Skeletal muscle satellite cell (primary cell): ENCODE measurements at regions not wholly inside any gene's neighbourhood (a gene's known extent, or its start where the extent isn't known, plus 50 kb on each side); places are given as distances from the start of the nearest gene placed in this dataset.
"Not testable (repeated sequence)": the region's sequence is repeated elsewhere in the genome, so short reads cannot be mapped to it uniquely, and the experiment has no call there.

ENCODE experiments used
- H3K27me3 ChIP-seq: 2 replicates; pipeline ENCODE4 v1.7.0; 2013; ENCODE audit warnings: low read length; ENCODE audit not compliant: control insufficient read depth, insufficient read depth
- H3K36me3 ChIP-seq: 2 replicates; pipeline ENCODE4 v1.7.0; 2013; ENCODE audit warnings: mild to moderate bottlenecking, control low read depth, low read length; ENCODE audit not compliant: insufficient read depth
- H3K4me1 ChIP-seq: 2 replicates; pipeline ENCODE4 v1.7.0; 2013; ENCODE audit warnings: low read length; ENCODE audit not compliant: control insufficient read depth, insufficient read depth
- H3K4me2 ChIP-seq: 2 replicates; pipeline ENCODE4 v1.7.0; 2013; ENCODE audit warnings: mild to moderate bottlenecking, low read length
- H3K4me3 ChIP-seq: 2 replicates; pipeline ENCODE4 v1.7.0; 2013; ENCODE audit warnings: low read length
- H3K9ac ChIP-seq: 2 replicates; pipeline ENCODE4 v1.7.0; 2013; ENCODE audit warnings: mild to moderate bottlenecking, low read depth, low read length, moderate library complexity
- H3K9me3 ChIP-seq: replicated peaks from 2 replicates; pipeline ENCODE4 v1.7.0; 2013; ENCODE audit warnings: mild to moderate bottlenecking, control low read depth, low read length

DNA sequence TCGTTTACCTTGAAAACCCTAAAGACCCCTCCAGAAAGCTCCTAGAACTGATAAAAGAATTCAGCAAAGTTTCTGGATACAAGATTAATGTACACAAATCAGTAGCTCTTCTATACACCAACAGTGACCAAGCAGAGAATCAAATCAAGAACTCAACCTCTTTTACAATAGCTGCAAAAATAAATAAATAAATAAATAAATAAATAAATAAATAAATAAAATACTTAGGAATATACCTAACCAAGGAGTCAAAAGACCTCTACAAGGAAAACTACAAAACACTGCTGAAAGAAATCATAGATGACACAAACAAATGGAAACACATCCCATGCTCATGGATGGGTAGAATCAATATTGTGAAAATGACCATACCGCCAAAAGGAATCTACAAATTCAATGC is 186.8 kb upstream of the EOLA2 start:
- H3K4me1 ChIP-seq, H3K9ac ChIP-seq, H3K27me3 ChIP-seq, H3K36me3 ChIP-seq, H3K4me3 ChIP-seq, H3K4me2 ChIP-seq, H3K9me3 ChIP-seq: not testable (repeated sequence)

DNA sequence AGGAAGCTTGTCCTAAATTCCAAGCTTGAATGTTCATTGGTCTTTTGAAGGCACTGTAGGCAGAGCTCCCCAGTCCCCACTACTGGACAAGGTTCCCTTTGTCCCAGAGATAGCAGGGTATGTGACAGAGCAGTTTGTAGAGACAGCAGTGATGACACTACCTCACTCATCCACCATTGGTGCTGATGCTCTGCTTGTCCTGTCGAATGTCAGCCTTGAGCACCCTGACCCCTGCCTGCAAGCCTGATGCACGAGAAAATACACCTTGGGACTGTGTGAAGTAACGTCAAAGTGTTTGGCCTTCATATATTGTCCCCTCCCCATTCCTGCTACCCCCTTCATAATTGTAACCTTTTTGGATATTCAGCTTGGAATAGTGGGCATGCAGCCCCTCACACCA is 188.9 kb upstream of the EOLA2 start:
- Histone ChIP-seq H3K4me2 (no peak overlapping the region), H3K36me3 (no peaks in the 10 kb centered on the region), H3K9ac (no peak overlapping the region), H3K4me1 (no peaks in the 10 kb centered on the region), H3K27me3 (no peaks in the 10 kb centered on the region), H3K4me3 (no peak overlapping the region), H3K9me3 (no peaks in the 10 kb centered on the region)

DNA sequence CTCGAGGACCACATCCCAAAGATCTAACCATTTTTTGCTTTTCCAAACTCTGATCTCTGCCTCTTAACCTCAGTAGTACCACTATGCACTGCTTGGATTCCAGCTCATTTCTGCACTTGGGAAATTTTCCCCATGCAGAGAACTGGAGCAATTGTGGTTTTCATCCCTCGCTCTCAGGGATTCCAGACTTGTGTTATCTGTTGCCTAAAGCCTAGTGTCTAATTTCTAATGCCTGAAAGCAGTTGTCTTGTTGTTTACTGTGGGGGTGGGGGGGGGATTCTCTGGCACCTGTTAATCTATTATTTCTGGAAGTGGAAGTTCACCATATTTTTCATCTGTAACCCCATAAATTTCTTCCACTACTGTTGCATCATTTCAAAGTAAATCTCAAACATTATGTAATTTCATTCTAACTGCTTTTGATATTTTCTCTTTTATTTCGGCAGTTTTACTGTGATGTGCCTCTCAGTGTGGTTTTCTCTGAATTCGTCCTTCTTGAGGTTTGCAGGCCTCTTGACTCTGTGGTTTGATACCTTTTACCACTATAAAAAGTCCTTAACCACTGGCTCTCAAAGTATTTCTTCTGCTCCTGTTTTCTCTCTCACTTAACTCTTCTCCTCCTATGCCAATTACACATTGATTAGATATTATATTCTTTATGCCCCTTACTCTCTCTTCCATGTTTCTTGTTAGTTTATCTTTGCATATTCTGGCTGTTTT is 205.6 kb upstream of the EOLA2 start:
- Histone ChIP-seq H3K9ac (no peak overlapping the region), H3K36me3 (no peaks in the 10 kb centered on the region), H3K27me3 (no peaks in the 10 kb centered on the region), H3K4me2 (no peak overlapping the region), H3K4me1 (no peaks in the 10 kb centered on the region), H3K9me3 (no peaks in the 10 kb centered on the region), H3K4me3 (no peak overlapping the region)

DNA sequence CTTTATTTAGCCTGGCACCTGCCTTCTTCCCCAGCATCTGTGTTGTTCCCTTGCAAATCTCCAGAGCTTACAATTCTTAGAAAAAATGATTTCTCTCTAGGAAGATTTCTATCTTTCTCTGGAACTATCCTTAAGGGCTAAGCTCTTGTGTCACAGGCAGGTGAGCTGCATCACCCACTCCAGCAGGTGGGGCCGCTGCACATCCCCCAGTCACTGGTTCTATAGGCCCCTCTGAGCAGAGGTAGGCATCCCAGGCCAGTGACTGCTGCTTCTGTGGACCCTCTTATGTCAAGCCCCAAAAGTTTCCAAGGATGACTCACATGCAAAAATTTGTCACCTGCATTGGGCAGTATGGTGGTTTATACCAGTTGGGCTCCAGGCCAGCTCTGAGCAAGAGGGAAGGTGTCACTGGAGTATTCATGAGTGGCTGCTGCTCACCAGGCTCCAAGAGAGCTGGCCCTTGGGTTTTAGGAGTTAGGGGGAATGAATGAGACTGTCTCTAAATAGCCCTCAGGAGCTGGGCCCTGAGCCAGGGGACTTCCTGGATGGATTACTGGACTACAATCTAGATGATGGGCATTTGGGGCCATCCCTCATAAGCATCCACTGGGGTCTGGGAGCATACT is 208.1 kb upstream of the EOLA2 start:
- Histone ChIP-seq H3K9me3 (no peaks in the 10 kb centered on the region), H3K9ac (no peak overlapping the region), H3K4me1 (no peaks in the 10 kb centered on the region), H3K27me3 (no peaks in the 10 kb centered on the region), H3K4me2 (no peak overlapping the region), H3K36me3 (no peaks in the 10 kb centered on the region), H3K4me3 (no peak overlapping the region)

DNA sequence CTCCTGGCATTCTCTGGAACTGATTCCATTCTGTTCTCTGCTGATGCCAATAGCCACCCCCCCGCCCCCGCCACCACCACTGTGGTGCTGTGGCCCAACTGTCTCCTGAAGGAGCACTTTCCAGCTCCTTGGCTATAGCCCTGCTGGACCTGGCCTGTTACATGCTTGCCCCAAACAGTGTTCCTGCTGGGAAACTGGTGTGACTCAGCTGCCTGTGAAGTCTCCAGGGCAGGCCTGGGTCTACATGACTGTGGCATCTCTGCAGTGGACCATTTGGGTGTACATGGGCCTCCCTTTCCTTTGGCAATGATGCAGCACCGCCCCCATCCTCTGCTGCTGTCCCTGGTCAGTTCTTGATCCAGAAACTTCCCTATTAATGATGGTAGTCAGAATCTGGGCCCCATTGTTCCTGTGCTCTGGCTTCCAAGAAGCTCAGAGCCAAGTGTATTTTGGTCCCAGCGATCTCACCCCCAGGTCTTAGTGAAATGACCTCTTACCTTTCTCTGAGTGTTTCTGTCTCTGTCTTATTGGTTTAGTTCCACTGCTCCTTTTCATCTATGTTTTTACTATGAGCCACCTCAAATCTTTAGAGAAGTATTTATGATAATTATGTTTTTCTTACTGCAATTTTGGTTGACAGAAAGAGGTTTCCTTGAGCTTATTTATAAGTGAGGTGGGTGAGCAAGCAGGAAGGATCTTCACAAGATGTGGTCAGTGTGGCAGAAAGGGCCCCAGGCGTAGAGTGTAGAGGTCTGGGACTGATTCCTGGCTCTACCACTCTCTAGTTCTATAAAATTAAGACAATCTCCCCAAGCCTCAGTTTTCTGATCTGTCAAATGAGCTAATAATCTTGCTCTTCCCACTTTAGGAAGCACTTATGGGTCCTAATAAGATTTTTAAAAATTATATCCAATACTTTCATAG is 210.7 kb upstream of the EOLA2 start:
- H3K36me3 ChIP-seq = no peaks in the 10 kb centered on the region
- H3K9me3 ChIP-seq = no peaks in the 10 kb centered on the region
- H3K4me3 ChIP-seq = no peak overlapping the region
- H3K27me3 ChIP-seq = no peaks in the 10 kb centered on the region
- no peaks in the 10 kb centered on the region for H3K4me1 ChIP-seq
- no peak overlapping the region for H3K9ac ChIP-seq
- H3K4me2 ChIP-seq = no peak overlapping the region

DNA sequence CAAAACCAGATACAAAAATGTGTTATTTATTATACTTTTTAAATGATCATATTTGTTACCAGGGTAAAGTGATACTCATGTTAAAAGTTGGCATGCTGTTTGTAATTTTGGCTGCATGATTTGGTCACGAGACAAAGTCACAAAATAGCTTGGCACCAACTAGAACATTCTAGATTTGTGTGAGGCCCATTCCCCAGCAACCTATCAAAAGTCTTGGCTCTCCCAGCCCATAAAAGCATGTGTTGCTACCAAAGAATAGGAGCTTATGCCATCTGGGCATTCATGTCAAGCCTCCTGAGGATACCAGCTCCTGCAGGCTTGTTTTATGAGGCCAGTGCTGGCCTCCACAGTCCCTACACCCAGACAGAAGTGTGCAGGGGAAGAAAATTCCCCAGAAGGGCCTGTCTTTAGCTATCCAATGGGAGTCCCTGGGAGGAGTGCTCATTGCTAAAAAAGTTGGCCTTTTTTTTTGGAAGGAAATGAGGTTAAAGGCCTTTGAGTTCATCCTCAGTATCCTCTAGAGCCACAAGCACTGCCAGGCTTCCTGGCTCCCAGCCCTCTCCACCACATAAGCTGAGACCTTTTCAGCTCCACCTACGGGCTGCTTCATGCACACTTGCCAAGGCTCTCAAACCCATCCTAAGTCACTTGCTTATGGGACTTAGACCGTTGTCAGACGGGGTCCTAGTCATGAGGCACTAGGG is 211.9 kb upstream of the EOLA2 start:
- Histone ChIP-seq H3K4me2 (no peak overlapping the region), H3K4me3 (no peak overlapping the region), H3K4me1 (peaks cover 4% of the 10 kb centered on the region), H3K9ac (no peak overlapping the region), H3K9me3 (no peaks in the 10 kb centered on the region), H3K36me3 (no peaks in the 10 kb centered on the region), H3K27me3 (no peaks in the 10 kb centered on the region)

DNA sequence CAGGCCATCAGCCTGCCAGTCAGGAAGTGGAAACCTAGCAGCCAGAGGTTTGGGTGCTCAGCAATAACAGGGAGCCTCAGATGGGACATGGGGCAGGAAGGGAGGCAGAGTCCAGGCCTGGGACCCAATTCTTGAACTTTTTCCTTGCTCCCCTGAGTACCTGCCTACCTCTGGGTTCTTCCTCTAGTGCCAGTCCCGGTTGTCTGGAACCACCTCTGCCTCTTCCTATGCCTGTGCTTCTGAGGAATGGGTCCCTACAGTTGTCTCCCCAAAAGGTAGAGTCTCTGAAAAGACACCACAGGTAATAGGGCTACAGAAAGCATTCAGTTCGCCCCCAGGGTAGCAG is 212.4 kb upstream of the MAMLD1 start:
- H3K9ac ChIP-seq = no peak overlapping the region
- H3K36me3 ChIP-seq = no peaks in the 10 kb centered on the region
- H3K4me1 ChIP-seq = peaks cover 9% of the 10 kb centered on the region
- H3K9me3 ChIP-seq = no peaks in the 10 kb centered on the region
- no peak overlapping the region for H3K4me2 ChIP-seq
- H3K27me3 ChIP-seq = no peaks in the 10 kb centered on the region
- no peak overlapping the region for H3K4me3 ChIP-seq

DNA sequence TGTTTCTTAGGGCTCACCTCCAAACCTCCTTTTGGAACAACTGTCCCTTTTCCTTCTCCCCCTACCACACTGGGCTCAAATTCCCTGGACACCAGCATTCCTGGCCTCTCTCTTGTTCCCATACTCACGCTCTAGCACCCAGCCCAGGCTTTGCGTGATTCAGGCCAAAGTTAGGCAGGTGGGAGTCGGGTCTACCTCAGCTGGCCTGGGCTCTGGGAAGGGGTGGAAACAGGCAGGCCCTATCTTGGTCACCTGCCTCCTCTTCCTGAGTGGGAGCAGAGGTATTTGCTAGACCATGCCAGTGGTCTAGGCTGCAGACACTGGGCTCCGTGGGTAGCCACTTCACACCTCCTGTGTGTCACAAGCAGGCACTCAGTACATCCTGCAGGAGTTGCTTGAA is 211.1 kb upstream of the MAMLD1 start:
- Histone ChIP-seq H3K9ac (no peak overlapping the region), H3K4me1 (peaks cover 13% of the 10 kb centered on the region), H3K9me3 (no peaks in the 10 kb centered on the region), H3K27me3 (no peaks in the 10 kb centered on the region), H3K4me2 (no peak overlapping the region), H3K36me3 (no peaks in the 10 kb centered on the region), H3K4me3 (no peak overlapping the region)

DNA sequence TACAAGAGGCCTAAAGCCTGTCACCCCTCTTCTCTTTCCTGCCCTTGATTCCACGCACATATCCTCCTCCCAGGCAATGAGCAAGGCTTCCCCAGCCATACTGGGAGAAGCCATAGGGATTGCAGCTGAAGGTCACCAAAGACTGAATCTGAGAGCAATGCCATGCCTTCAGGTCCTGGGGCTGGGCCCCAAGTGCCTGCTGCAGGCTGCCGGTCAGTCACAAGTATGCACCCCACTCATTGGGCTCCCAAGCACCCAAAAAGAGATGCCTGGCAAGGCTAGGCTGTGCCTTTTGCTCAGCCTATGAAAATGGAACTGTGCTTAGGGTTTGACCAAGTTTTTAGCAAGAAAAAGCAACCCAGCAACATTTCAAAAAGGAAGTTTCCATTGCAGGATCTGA is 210.6 kb upstream of the MAMLD1 start:
- Histone ChIP-seq H3K27me3 (no peaks in the 10 kb centered on the region), H3K4me2 (no peak overlapping the region), H3K4me1 (peaks cover 13% of the 10 kb centered on the region), H3K4me3 (no peak overlapping the region), H3K9ac (no peak overlapping the region), H3K9me3 (no peaks in the 10 kb centered on the region), H3K36me3 (no peaks in the 10 kb centered on the region)

DNA sequence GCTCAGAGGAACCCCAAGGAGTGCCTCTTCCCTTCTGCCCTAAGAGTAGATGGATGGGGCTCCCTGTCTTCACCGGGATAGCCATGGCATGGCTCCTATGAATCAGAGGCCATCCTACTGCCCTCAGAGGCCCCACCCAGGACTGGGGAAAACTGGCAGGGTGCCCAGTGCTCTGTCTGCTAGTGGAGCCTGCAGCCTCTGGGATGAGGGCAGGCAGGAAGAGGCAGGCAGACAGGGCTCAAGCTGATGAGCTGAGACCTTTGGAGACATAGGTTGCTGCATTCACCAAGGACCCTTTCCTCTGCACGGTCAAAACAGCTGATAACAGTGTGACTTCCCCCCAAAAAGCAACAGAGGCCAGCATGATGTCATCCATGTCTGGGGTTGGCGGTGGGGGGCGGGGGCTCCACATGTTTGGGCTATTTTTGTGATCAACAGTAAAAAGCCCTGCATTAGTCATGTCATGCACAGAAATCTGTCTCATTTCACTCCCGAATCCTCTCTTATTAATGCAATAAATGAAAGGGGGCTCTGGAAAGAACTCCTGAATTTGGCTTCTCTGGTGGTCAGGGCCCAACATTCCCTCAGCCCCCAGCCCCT is 207.6 kb upstream of the MAMLD1 start:
- H3K9ac ChIP-seq = peak overlapping the region; percentile 45
- H3K9me3 ChIP-seq = no peaks in the 10 kb centered on the region
- H3K4me3 ChIP-seq = peak overlapping the region; percentile 51
- no peaks in the 10 kb centered on the region for H3K27me3 ChIP-seq
- peak overlapping the region; percentile 70 for H3K4me2 ChIP-seq
- H3K4me1 ChIP-seq = peaks cover 13% of the 10 kb centered on the region
- H3K36me3 ChIP-seq = no peaks in the 10 kb centered on the region

DNA sequence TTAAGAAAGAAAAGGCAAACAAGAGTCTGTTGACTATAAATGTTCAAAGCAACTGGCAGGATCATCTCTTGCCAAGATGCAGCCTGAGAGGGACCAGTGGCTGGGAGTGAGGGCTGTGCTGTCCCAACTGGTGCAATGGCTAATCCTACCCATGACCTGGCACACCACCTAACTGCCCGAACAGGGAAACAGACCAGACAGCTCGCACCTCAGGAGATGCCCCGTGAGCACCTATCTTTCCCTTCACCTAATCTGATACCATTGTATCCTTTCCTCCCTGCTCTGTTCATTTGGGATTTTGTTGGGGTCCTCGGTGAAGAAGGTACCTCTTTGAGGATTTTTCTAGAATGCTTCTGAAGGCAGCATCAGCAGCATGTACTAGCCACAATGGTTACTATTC is 206.5 kb upstream of the MAMLD1 start:
- H3K4me3 ChIP-seq = no peak overlapping the region
- no peak overlapping the region for H3K9ac ChIP-seq
- H3K4me1 ChIP-seq = peaks cover 16% of the 10 kb centered on the region
- no peak overlapping the region for H3K4me2 ChIP-seq
- no peaks in the 10 kb centered on the region for H3K9me3 ChIP-seq
- no peaks in the 10 kb centered on the region for H3K27me3 ChIP-seq
- H3K36me3 ChIP-seq = no peaks in the 10 kb centered on the region
